Activated T-cell treated with anti-CD3 and anti-CD28 coated beads, Interleukin-2, amount 50 U/mL, for 48 hours (primary cell): ENCODE measurements at regions not wholly inside any gene's neighbourhood (a gene's known extent, or its start where the extent isn't known, plus 50 kb on each side); places are given as distances from the start of the nearest gene placed in this dataset.
"Not testable (repeated sequence)": the region's sequence is repeated elsewhere in the genome, so short reads cannot be mapped to it uniquely, and the experiment has no call there.

Experiments used
- DNase-seq, 2 experiments: peaks; one replicate each; pipeline ENCODE4 v3.0.0-alpha.2; 2020

GRCh38 chr7:86199881-86200614 lies 443.7 kb upstream of the GRM3 start:
- no peak for DNase-seq

DNA sequence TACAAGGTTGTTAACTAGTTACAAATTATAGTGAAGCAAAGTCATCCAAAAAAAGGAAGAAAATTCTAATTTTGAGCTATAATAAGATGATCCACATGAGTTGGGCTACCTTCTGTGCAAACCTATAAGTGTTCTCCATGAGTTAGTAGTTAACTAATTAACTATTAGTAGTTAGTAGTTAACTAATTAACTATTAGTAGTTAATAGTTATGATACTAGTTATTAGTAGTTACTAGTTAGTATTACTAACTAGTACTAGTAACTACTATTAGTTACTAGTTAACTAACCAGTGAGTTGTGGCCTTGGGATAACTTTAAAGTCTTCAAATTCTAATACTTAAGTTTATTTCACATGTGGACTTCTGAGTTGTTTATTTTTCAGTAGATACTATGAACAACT lies 453.4 kb upstream of the GRM3 start:
- DNase-seq: no peak

DNA sequence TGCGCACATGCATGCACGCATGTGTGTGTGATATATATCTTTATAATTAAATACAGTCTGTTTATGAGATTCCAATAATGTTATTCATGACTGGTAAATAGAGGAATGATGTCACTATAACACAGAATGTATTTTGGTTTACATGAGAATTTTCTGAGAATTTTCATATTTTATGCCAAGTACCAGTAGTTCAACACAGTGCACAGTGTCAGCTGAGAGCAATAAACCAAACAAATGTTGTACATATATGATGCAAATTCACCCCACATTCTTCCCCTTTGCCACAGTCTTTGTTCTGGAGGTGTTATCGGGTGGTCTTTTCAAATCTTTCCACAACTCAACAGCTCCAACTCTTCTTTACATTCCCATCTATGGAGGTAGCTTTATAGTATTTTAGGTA lies 462.2 kb upstream of the GRM3 start:
- no peak for DNase-seq

- no peak for DNase-seq
Measured at GRCh38 chr7:86164827-86165226, 478.9 kb upstream of the GRM3 start.

DNA sequence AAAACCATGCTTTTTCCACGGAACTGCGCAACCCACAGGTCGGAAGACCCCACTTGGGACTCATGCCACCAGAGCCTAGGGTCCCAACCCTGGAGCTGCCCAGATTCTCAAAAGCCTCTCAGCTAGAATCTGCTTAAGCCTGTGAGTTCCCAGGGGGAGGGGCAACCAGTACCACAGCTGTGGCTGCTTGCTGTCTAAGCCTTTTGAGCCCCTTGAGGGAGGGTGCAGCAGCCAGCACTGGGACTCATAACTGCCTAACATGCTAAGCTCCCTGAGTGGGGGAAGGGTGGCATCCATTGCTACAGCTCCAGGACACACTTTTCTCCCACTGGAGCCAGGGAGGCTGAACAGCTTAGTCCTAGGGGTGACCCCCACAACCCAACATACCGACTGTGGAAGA lies 485.6 kb upstream of the GRM3 start:
- no peak for DNase-seq

DNA sequence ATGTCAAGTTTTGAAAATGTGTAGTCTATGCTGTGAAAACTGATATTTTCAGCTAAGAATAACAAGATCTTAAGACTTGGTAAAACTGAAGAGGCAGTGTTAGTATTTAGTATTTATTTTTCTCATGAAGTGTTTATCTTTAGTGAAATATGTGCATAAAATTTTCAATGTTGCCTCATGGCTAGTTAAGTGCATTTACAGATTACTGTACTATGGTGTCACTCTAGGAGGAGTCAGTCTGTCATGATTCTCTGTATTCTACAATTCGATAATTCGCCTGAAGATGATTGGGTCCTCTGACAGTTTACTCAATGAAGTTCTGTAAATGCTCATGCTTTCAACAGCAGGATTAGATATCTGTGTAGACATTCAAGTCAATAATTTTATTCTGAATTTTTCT lies 488.1 kb upstream of the GRM3 start:
- no peak for DNase-seq

DNA sequence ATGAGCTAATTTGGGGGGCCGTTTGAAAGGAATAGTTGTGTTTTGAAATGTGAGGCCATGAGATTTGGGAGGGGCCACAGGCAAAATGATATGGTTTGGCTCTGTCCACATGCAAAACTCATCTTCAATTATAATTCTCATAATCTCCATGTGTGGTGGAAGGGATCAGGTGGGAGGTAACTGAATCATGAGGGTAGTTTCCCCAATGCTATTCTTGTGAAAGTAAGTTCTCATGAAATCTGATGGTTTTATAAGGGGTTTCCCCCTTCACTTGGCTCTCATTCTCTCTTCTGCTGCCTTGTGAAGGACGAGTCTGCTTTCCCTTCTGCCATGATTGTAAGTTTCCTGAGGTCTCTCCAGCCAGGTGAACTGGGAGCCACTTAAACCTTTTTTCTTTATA lies 490.8 kb upstream of the GRM3 start:
- no peak for DNase-seq

- no peak for DNase-seq
Measured at GRCh38 chr7:86149024-86149665, 494.6 kb upstream of the GRM3 start.

GRCh38 chr7:86148501-86148900 lies 495.2 kb upstream of the GRM3 start:
- no peak for DNase-seq

DNA sequence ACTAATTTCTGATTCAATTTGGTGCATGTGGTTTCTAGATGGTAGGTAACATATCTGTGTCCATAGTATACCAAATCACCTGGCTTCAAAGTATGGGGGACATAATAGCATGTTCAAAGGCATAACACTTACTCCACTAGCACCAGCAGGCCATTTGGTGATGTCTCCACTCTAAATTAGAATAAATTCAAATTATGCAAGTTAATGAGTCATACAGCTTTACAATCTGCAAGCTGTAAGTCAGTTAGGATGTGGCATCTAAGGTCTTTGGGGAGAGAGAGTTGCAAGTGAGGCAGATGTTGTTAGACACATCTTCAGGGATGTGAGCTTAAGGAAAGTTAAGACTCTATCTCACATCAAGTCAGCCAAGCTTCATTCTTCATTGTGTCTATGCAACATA lies 506.4 kb upstream of the GRM3 start:
- DNase-seq: no peak

- no peak for DNase-seq
Measured at GRCh38 chr7:86130268-86130667, 513.4 kb upstream of the GRM3 start.

- no peak for DNase-seq
Measured at GRCh38 chr7:86123476-86123875, 520.2 kb upstream of the GRM3 start.

GRCh38 chr7:86094166-86094669 lies 549.5 kb upstream of the GRM3 start:
- no peak for DNase-seq

- no peak for DNase-seq
Measured at GRCh38 chr7:86091369-86091768, 552.3 kb upstream of the GRM3 start.

DNA sequence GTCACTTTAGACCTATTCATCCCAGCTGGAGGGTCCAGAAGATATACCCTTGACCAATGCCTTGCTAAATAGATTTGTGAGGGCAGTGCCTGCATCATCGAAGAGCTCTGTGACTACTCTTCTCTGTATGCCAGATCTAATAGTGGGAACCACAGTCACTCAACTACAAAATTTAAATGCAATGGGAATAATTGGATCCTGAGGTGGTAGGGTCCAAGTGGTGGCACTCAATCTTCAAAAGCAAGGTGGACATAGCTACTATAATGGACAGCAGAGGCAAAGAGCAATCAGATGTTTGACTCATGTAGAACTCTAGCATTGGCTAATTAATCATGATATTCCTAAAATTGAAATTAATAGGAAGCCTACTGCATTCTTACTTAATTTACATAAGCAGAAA lies 554.3 kb upstream of the GRM3 start:
- DNase-seq: no peak

- DNase-seq: not testable (repeated sequence)
Measured at GRCh38 chr7:86064572-86064971, 579.1 kb upstream of the GRM3 start.

DNA sequence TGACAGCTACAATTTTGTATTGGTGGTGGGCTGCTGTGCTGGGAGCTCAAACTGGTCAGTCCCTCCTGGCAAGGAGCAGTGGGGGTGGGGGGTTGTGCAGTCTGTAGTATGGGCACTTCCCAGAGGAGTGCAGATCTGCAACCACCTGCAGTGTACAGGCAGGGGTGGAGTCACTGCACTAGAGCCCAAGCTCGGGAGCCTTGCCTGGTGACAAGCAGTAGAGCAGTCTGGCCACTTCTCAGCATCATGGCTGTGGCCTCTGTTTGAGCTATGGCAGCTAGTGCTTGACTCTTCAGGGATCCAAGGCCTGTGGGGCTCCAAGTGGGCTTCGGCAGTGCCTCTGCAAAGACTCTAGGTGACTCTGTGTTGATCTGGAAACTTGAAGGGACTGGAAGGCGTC lies 585.1 kb upstream of the GRM3 start:
- DNase-seq: no peak

DNA sequence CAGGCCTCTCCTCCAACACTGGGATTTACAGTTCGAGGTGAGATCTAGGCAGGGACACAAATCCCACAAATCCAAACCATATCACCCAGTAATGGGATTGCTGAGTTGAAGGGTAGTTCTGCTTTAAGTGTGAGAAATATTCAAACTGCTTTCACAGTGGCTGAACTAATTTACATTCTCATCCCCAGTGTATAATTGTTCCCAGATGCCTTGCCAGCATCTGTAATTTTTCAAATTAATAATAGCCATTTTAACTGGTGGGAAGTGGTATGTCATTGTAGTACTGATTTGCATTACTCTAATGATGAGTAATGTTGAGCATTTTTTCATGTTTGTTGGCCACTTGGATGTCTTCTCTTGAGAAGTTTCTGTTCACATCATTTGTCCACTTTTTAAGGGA lies 592.8 kb upstream of the GRM3 start:
- no peak for DNase-seq

GRCh38 chr7:86049910-86050309 lies 593.8 kb upstream of the GRM3 start:
- DNase-seq: no peak

GRCh38 chr7:86045197-86045596 lies 598.5 kb upstream of the GRM3 start:
- DNase-seq: not testable (repeated sequence)

GRCh38 chr7:86025807-86026206 lies 617.9 kb upstream of the GRM3 start:
- DNase-seq: no peak

DNA sequence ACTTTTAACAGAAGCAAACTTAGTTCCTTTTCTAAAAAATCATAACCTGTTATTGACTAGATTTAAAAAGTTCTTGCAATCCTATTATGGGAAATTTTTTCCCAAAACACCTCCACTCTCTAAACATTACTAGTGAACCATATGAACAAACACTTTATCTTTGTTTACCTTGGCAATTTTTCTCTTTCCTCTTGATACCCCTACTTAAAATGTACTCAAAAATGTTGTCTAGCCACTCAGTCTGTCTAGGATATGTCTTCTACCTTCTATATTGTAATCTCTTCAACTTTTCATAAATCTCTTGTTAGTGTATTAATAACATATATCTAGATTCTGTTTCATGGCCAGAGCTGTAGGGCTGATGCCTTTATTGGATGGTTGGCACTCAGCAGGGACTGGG lies 630.0 kb upstream of the GRM3 start:
- DNase-seq: no peak

GRCh38 chr7:86012971-86013370 lies 630.7 kb upstream of the GRM3 start:
- DNase-seq: no peak

- no peak for DNase-seq
Measured at GRCh38 chr7:86008898-86009297, 634.8 kb upstream of the GRM3 start.

DNA sequence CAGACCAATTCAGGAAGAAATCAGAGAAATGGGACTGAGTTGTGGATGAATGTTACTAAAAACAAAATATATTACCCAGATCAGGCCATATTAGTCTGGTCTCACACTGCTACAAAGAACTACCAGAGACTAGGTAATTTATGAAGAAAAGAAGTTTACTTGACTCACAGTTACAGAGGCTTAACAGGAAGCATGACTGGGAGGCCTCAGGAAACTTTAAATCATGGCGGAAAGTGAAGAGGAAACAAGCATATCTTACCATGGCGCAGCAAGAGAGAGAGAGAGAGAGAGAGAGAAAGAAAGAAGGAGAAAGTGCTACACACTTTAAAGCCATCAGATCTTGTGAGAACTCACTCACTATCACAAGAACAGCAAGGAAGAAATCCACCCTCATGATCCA lies 636.8 kb upstream of the GRM3 start:
- no peak for DNase-seq
